Ovary (tissue), 7 donors: ENCODE measurements at regions not wholly inside any gene's neighbourhood (a gene's known extent, or its start where the extent isn't known, plus 50 kb on each side); places are given as distances from the start of the nearest gene placed in this dataset.
"Not testable (repeated sequence)": the region's sequence is repeated elsewhere in the genome, so short reads cannot be mapped to it uniquely, and the experiment has no call there.

ENCODE experiments used
- DNase-seq, 5 donors: peaks; one replicate each; pipeline ENCODE4 v3.0.0-alpha.2; 2019 to 2020
- H3K27ac ChIP-seq, 2 donors: fragments of 200-600 bp; one replicate each; pipeline versions ENCODE4 v1.5.1 to v1.8.0; 2019 to 2022
- H3K27me3 ChIP-seq: fragments of 200-600 bp; one replicate; pipeline ENCODE4 v1.8.0; 2022
- H3K36me3 ChIP-seq: fragments of 200-600 bp; sonication (generic); one replicate; pipeline ENCODE4 v1.5.1; 2019
- H3K4me1 ChIP-seq: one replicate; pipeline ENCODE4 v1.8.1; 2013; ENCODE audit warnings: mild to moderate bottlenecking, moderate library complexity; ENCODE audit not compliant: insufficient read depth
- H3K4me3 ChIP-seq: fragments of 200-600 bp; sonication (generic); one replicate; pipeline ENCODE4 v1.5.1; 2017
- H3K9me3 ChIP-seq, 2 donors: fragments of 200-600 bp in 1 of 2; sonication (generic) in 1 of 2; one replicate each; pipeline versions ENCODE4 v1.5.1 to v1.8.1; 2013 to 2019; ENCODE audit warnings: mild to moderate bottlenecking in 1 of 2, moderate library complexity in 1 of 2
- CTCF ChIP-seq, 3 donors: fragments of 450-650 bp in 2 of 3; fragments of 200-600 bp in 1 of 3; IDR thresholded peaks; one replicate each; pipeline versions ENCODE4 v1.5.1 to v1.8.0; 2016 to 2022; ENCODE audit warnings: antibody characterized with exemption in 3 of 3, mild to moderate bottlenecking in 1 of 3
- EP300 ChIP-seq: sonication (generic); formaldehyde crosslinking; IDR thresholded peaks from one replicate; pipeline ENCODE4 v1.6.1; 2017; ENCODE audit warnings: antibody characterized with exemption
- POLR2A ChIP-seq: fragments of 450-650 bp; IDR thresholded peaks from one replicate; pipeline ENCODE4 v1.6.1; 2017; ENCODE audit warnings: antibody characterized with exemption, mild to moderate bottlenecking, moderate library complexity
- WGBS, 3 donors: extraction: QIAGEN DNeasy Blood & Tissue Kit in 1 of 3; methylation state at CpG; one replicate each; pipeline versions ENCODE4 v1.1.5 to v1.1.7; 2013 to 2017; 5-methylcytosine and 5-hydroxymethylcytosine counted together
- intact Hi-C, 4 donors: fragments of 100-400 bp; cut with DNase I; formaldehyde crosslinking; loops; one replicate each; pipeline versions ENCODE4 v1.11.0 to v1.15.1; 2022 to 2023
- donor health status: DM: no; HTN: no; CAD: no; lungs with moderate emphysema.
- donor health status: DM: no; HTN: no; CAD: no.
- donor health status: Bipolar disorder and iron deficiency.
- donor health status: DM: no; HTN: no; CAD: no.
- donor health status: DM: yes; HTN: yes; CAD: no.

GRCh38 chr14:104478656-104479055, 100.9 kb upstream of the C14orf180 start:
- intact Hi-C loops = no loop called here
- Histone ChIP-seq H3K4me3 (no peak overlapping the region), H3K27me3 (no peaks in the 10 kb centered on the region), H3K4me1 (no peaks in the 10 kb centered on the region), H3K36me3 (no peaks in the 10 kb centered on the region), H3K9me3 (no peaks in the 10 kb centered on the region), H3K27ac (no peak overlapping the region)
- WGBS, 3 donors = 73 to 76% (median 76%) methylated on average over 7 of the region's 7 CpGs
- DNase-seq = no peak
- TF ChIP-seq CTCF (IDR thresholded peaks at IDR 0.05) = no peak

GRCh38 chr14:104479901-104480300, 99.7 kb upstream of the C14orf180 start:
- H3K4me1 ChIP-seq = no peaks in the 10 kb centered on the region
- no peaks in the 10 kb centered on the region for H3K36me3 ChIP-seq
- H3K27me3 ChIP-seq = no peaks in the 10 kb centered on the region
- H3K9me3 ChIP-seq = no peaks in the 10 kb centered on the region
- intact Hi-C loops = no loop called here
- DNase-seq = no peak
- 83 to 88% (median 85%) methylated on average over 9 to 10 of the region's 10 CpGs for WGBS, 3 donors
- TF ChIP-seq CTCF (IDR thresholded peaks at IDR 0.05) (no peak), EP300 (no peak), POLR2A (no peak)
- no peak overlapping the region for H3K4me3 ChIP-seq
- no peak overlapping the region for H3K27ac ChIP-seq

- intact Hi-C loops = no loop called here
- no peaks in the 10 kb centered on the region for H3K4me1 ChIP-seq
- H3K36me3 ChIP-seq = no peaks in the 10 kb centered on the region
- H3K27ac ChIP-seq = no peak overlapping the region
- 91 to 98% (median 94%) methylated on average over 10 of the region's 10 CpGs for WGBS, 3 donors
- no peaks in the 10 kb centered on the region for H3K9me3 ChIP-seq
- no peak for DNase-seq
- TF ChIP-seq CTCF (IDR thresholded peaks at IDR 0.05) (no peak), EP300 (no peak), POLR2A (no peak)
- no peak overlapping the region for H3K4me3 ChIP-seq
- H3K27me3 ChIP-seq = no peaks in the 10 kb centered on the region
Measured at GRCh38 chr14:104481323-104481722, 98.2 kb upstream of the C14orf180 start.

DNA sequence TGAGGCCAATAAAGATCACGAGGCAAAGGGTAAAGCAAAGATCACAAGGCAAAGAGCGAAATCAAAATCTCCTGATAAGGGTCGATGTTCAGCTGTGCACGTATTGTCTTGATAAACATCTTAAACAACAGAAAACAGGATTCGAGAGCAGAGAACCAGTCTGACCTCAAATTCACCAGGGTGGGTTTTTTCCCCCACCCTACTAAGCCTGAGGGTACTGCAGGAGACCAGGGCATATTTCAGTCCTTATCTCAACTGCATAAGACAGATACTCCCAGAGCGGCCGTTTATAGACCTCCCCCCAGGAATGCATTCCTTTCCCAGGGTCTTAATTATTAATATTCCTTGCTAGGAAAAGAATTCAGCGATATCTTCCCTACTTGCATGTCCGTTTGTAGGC, 97.5 kb upstream of the C14orf180 start:
- WGBS, 3 donors = 60 to 72% (median 68%) methylated on average over 8 to 9 of the region's 9 CpGs
- H3K27ac ChIP-seq, DNase-seq, H3K27me3 ChIP-seq, intact Hi-C loops, H3K36me3 ChIP-seq, H3K4me3 ChIP-seq, H3K9me3 ChIP-seq, H3K4me1 ChIP-seq: not testable (repeated sequence)

GRCh38 chr14:104486222-104486923, 93.2 kb upstream of the C14orf180 start:
- Histone ChIP-seq H3K27me3 (no peaks in the 10 kb centered on the region), H3K36me3 (no peaks in the 10 kb centered on the region), H3K9me3 (no peaks in the 10 kb centered on the region), H3K4me1 (no peaks in the 10 kb centered on the region), H3K27ac (no peak overlapping the region), H3K4me3 (no peak overlapping the region)
- WGBS, 3 donors = 80 to 82% (median 82%) methylated on average over 18 of the region's 18 CpGs
- no peak for DNase-seq
- TF ChIP-seq CTCF (IDR thresholded peaks at IDR 0.05) (no peak), POLR2A (no peak), EP300 (no peak)
- intact Hi-C loops = no loop called here
